ENCODE measurements at regions not wholly inside any gene's neighbourhood (a gene's known extent, or its start where the extent isn't known, plus 50 kb on each side); places are given as distances from the start of the nearest gene placed in this dataset.

DNA sequence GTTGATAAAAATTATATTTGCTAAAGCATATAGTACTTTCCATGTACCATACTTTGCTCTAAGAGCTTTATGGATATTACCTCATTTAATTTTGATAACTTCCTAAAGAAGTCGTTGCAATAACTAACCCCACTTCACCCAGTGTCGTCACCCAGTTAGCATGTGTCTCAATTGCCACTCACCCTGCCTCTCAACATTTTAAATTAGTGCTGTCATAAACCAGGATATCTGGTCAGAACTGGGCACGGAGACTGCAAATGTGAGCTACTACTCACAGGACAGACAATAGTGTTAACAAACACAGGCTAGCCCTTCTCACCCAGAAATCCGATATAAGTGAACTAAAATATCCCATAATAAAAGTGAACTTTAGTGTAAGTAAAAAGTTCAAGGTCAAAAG, 430.6 kb downstream of the KLF12 start:
- Histone ChIP-seq H3K27me3 (ENCODE audit: control insufficient read depth, insufficient read depth) (no peaks in the 10 kb centered on the region), H3K9me3 (ENCODE audit: control insufficient read depth, low read length) (no peaks in the 10 kb centered on the region), H3K4me3 (ENCODE audit: low read length) (no peak overlapping the region), H3K4me1 (ENCODE audit: control insufficient read depth, insufficient read depth, low read length) (no peaks in the 10 kb centered on the region), H3K27ac (ENCODE audit: low read length) (no peak overlapping the region)
- WGBS: 84% methylated on average over 4 of the region's 4 CpGs
- intact Hi-C loops (cut with DNase I): loop anchor here in 1 of 4 donors (10.0 kb wide), 1 partner anchor 619 kb away; no protein-coding TSS in a partner anchor
- ATAC-seq (no peak), DNase-seq (no peak)

DNA sequence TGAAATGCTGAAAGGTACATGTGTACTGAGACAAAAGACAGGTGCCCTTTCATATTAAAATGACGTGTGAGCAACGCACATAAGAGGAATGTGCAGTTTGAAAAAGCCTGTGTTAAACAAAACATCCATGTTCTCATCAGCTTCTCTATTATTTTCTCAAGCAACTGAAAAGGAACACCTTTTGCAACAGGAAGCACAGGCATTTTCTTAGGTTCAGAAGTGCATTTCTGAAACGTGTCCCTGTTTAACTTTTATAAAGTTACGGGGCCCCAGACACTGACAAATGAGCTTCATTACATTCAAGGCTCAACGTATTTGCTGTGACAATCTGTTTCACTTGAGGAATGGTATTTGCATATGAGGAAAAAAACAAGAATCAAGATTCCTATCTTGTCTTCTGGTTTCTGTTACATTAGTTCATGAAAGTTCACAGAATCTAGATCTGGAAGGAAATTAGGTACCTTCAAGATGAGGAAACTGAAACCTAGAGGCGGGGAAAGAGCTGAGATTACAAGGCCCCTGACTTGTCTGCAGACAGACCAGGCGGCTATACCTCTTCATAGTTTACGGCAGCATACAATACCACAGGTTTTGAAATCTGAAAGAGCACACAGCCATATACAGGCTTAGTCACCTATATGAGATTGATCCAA, 431.7 kb downstream of the KLF12 start:
- Histone ChIP-seq H3K4me3 (ENCODE audit: low read length) (no peak overlapping the region), H3K27ac (ENCODE audit: low read length) (no peak overlapping the region), H3K9me3 (ENCODE audit: control insufficient read depth, low read length) (no peaks in the 10 kb centered on the region), H3K4me1 (ENCODE audit: control insufficient read depth, insufficient read depth, low read length) (no peaks in the 10 kb centered on the region), H3K27me3 (ENCODE audit: control insufficient read depth, insufficient read depth) (no peaks in the 10 kb centered on the region)
- no peak for ATAC-seq
- intact Hi-C loops (cut with DNase I): loop anchor here in 1 of 4 donors (10.0 kb wide), 1 partner anchor 618 kb away; no protein-coding TSS in a partner anchor
- no peak for DNase-seq
- 77% methylated on average over 8 of the region's 8 CpGs for WGBS

DNA sequence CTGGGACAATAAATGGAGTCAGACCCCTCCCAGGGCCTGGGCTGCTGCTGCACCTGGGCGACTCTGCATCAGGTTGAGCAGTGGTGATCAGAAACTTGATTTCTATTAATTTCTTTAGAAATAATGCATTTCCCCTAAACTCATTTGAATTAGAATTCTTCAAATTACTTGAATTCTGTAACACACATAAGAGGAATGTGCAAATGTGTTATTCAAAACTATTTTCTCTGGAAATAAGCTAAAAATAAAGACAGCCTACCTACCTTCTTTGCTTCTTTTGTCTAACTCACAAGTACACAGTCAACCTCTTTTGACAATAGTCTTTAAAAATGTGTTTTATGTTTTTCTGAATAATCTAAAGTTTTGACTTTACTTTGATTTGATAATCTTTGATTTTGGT, 433.0 kb downstream of the KLF12 start:
- H3K4me3 ChIP-seq (ENCODE audit: low read length): no peak overlapping the region
- WGBS: 94% methylated on average over 1 of the region's 1 CpG
- no peaks in the 10 kb centered on the region for H3K27me3 ChIP-seq (ENCODE audit: control insufficient read depth, insufficient read depth)
- intact Hi-C loops (cut with DNase I): loop anchor here in 1 of 4 donors (10.0 kb wide), 1 partner anchor 616 kb away; no protein-coding TSS in a partner anchor
- no peaks in the 10 kb centered on the region for H3K9me3 ChIP-seq (ENCODE audit: control insufficient read depth, low read length)
- H3K27ac ChIP-seq (ENCODE audit: low read length): no peak overlapping the region
- DNase-seq (no peak), ATAC-seq (no peak)
- H3K4me1 ChIP-seq (ENCODE audit: control insufficient read depth, insufficient read depth, low read length): no peaks in the 10 kb centered on the region

DNA sequence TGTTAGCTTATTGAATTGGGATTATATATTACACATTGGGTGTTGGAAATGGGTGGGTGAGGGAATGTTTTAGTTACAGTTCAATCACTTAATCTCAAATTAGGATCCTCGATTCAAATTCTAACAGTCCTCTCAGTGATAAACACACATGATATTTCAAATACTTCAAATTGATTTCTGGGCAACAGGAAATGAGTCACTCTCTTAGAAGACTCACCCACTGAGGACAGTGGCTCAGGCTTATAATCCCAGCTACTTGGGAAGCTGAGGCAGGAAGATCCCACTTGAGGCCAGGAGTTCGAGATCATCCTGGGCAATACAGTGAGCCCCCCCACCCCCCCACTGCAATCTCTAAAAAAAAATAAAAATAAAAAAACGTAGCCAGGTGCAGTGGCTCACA, 435.3 kb downstream of the KLF12 start:
- H3K9me3 ChIP-seq (ENCODE audit: control insufficient read depth, low read length): no peaks in the 10 kb centered on the region
- no peak for ATAC-seq
- no peaks in the 10 kb centered on the region for H3K4me1 ChIP-seq (ENCODE audit: control insufficient read depth, insufficient read depth, low read length)
- intact Hi-C loops (cut with DNase I): no loop called here
- no peaks in the 10 kb centered on the region for H3K27me3 ChIP-seq (ENCODE audit: control insufficient read depth, insufficient read depth)
- no peak overlapping the region for H3K27ac ChIP-seq (ENCODE audit: low read length)
- no peak for DNase-seq
- no peak overlapping the region for H3K4me3 ChIP-seq (ENCODE audit: low read length)
- 88% methylated on average over 3 of the region's 3 CpGs for WGBS

DNA sequence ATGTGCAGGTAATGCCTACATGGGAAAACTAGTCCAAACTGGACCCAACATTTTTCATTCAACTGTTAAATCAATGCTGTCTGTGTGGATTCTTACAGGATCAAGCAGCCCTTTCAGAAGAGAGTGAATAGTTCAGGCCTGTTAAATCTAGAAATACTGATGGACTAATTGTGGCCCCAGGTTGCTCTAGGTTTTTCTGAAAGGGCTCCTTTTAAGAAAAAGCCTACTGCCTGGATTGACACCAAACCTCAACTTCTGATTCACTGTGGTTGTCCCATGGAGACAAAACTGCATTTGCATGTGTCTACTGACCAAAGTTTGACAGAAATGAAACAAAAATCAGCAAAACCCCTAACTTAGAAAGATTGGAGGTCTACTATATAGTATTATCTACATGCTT, 437.0 kb downstream of the KLF12 start:
- no peak for DNase-seq
- Histone ChIP-seq H3K27ac (ENCODE audit: low read length) (no peak overlapping the region), H3K27me3 (ENCODE audit: control insufficient read depth, insufficient read depth) (no peaks in the 10 kb centered on the region), H3K4me3 (ENCODE audit: low read length) (no peak overlapping the region), H3K9me3 (ENCODE audit: control insufficient read depth, low read length) (no peaks in the 10 kb centered on the region), H3K4me1 (ENCODE audit: control insufficient read depth, insufficient read depth, low read length) (no peaks in the 10 kb centered on the region)
- intact Hi-C loops (cut with DNase I): no loop called here
- no peak for ATAC-seq

DNA sequence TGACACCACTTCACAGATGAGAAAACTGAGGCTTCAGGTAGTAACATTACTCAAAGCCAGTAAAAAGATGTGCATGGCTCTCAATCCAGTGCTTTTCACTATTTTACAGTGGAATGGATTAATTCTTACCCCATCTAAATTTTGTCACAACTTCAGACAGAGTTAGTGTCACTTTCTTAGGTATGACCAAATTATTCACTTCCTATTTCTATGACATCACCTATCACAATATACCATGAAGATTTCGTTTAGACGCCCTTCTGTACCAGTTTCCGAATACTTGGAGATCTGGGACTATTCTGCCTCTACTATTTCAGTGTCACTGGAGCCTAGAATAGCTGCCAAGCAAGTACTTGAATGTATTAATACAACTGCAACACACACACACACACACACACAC, 437.5 kb downstream of the KLF12 start:
- 96% methylated on average over 3 of the region's 3 CpGs for WGBS
- ATAC-seq: no peak

DNA sequence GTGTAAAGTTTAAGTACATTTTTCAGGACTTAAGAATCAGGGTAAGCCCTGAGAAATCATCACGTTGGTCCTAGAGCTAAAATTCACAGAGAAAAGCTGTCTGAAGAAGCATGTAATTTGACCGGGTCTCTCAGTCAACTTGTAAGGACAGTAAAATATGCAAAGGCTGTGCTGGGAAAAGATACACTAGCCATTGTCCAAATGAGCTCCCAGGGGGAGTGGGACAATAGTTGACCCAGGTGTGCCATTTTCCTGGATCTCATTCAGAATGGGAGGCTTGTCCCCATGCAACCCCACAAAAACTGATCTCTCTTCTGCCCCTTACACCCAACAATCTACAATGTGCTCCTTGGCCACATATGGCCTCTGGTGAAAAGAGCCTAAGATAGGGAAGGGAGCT, 437.9 kb downstream of the KLF12 start:
- H3K27ac ChIP-seq (ENCODE audit: low read length): no peak overlapping the region
- WGBS: 92% methylated on average over 2 of the region's 2 CpGs
- no peak overlapping the region for H3K4me3 ChIP-seq (ENCODE audit: low read length)
- no peak for DNase-seq
- H3K4me1 ChIP-seq (ENCODE audit: control insufficient read depth, insufficient read depth, low read length): no peaks in the 10 kb centered on the region
- H3K27me3 ChIP-seq (ENCODE audit: control insufficient read depth, insufficient read depth): no peaks in the 10 kb centered on the region
- intact Hi-C loops (cut with DNase I): no loop called here
- no peaks in the 10 kb centered on the region for H3K9me3 ChIP-seq (ENCODE audit: control insufficient read depth, low read length)
- no peak for ATAC-seq

More for the DNA sequence above, 437.5 kb downstream of the KLF12 start:
- Histone ChIP-seq H3K27ac (ENCODE audit: low read length) (no peak overlapping the region), H3K4me1 (ENCODE audit: control insufficient read depth, insufficient read depth, low read length) (no peaks in the 10 kb centered on the region), H3K4me3 (ENCODE audit: low read length) (no peak overlapping the region), H3K27me3 (ENCODE audit: control insufficient read depth, insufficient read depth) (no peaks in the 10 kb centered on the region), H3K9me3 (ENCODE audit: control insufficient read depth, low read length) (no peaks in the 10 kb centered on the region)
- intact Hi-C loops (cut with DNase I): no loop called here
- no peak for DNase-seq

DNA sequence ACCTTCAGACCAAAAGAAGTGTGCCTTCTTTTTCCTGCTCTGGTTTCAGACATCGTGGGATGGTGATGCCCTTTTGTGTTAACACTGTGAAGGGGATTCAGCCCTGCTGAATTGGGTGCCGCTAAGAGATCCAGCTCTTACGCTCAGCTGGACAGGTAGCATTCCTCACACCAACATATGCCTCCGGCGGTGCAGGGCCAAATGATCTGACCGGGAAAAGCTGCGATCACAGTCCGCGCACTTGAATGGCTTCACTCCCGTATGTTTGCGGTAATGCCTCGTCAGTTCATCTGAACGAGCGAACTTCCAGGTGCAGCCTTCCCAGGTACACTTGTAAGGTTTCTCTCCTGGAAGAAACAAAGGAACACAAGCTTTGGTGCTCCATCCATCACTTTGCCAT, 438.9 kb downstream of the KLF12 start:
- H3K27ac ChIP-seq (ENCODE audit: low read length): no peak overlapping the region
- ATAC-seq (no peak), DNase-seq (no peak)
- H3K27me3 ChIP-seq (ENCODE audit: control insufficient read depth, insufficient read depth): no peaks in the 10 kb centered on the region
- 97% methylated on average over 14 of the region's 14 CpGs for WGBS
- no peaks in the 10 kb centered on the region for H3K9me3 ChIP-seq (ENCODE audit: control insufficient read depth, low read length)
- H3K4me1 ChIP-seq (ENCODE audit: control insufficient read depth, insufficient read depth, low read length): no peaks in the 10 kb centered on the region
- intact Hi-C loops (cut with DNase I): no loop called here
- H3K4me3 ChIP-seq (ENCODE audit: low read length): no peak overlapping the region

DNA sequence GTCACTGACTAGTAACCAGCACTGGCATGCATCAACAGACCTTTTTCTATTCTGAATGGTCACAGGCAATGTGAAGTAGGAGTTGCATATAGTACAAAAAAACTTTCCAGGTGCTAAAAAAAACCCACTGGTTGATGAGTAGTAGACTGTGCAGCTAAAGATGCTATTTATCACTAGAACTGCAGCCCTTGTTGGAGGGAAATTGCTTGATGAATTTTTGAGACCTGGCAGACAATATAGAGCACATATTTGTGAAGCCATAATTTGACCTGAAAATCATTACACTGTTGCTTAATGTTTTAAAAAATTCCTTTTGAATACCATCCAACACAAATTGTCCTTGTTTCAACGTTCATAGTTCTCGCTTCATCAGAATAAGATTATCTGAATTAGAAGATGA, 441.0 kb downstream of the KLF12 start:
- no peak for DNase-seq
- no peaks in the 10 kb centered on the region for H3K27me3 ChIP-seq (ENCODE audit: control insufficient read depth, insufficient read depth)
- 62% methylated on average over 2 of the region's 2 CpGs for WGBS

DNA sequence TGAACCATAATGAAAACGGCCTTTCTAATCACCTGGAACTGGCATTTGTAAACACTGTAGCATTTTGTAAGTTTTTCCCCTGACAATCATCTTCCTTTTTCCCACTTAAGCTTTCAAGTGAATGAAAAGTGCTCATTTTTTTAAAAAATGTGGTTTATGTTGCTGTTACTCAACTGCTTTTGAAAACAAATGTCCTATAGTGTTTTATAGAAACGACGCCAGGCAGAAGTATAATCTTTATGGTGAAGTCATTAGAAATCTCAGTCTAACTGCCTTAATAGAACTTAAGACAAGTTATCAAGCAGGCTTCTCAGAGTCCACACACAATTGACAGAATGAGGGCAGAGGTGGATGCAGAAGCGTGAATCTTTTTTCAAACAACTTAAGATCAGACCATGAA, 442.3 kb downstream of the KLF12 start:
- WGBS: 80% methylated on average over 4 of the region's 4 CpGs
- no peak for DNase-seq
- Histone ChIP-seq H3K27me3 (ENCODE audit: control insufficient read depth, insufficient read depth) (no peaks in the 10 kb centered on the region), H3K4me3 (ENCODE audit: low read length) (no peak overlapping the region), H3K27ac (ENCODE audit: low read length) (no peak overlapping the region), H3K9me3 (ENCODE audit: control insufficient read depth, low read length) (no peaks in the 10 kb centered on the region), H3K4me1 (ENCODE audit: control insufficient read depth, insufficient read depth, low read length) (no peaks in the 10 kb centered on the region)
- no peak for ATAC-seq
- intact Hi-C loops (cut with DNase I): no loop called here

More for the DNA sequence above, 441.0 kb downstream of the KLF12 start:
- no peak for ATAC-seq
- intact Hi-C loops (cut with DNase I): no loop called here
- Histone ChIP-seq H3K4me3 (ENCODE audit: low read length) (no peak overlapping the region), H3K9me3 (ENCODE audit: control insufficient read depth, low read length) (no peaks in the 10 kb centered on the region), H3K4me1 (ENCODE audit: control insufficient read depth, insufficient read depth, low read length) (no peaks in the 10 kb centered on the region), H3K27ac (ENCODE audit: low read length) (no peak overlapping the region)

DNA sequence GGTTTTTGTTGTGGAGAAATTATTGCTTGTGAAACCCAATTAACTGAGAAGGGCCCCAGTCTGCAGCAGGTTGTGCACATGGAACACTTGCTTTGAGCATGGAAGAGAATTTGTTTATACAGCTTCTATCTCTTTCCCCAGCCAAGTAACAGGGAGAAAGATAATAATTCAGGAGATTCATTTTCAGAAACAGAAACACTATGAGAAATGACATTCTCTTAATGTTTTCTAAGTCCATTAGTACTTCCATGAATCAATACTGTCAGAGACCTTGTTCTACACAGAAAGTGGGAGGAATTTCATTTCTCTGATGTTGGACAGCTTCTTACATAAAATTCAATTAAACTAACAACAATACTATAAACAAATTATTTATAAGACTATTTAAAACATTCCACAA, 446.3 kb downstream of the KLF12 start:
- Histone ChIP-seq H3K4me3 (ENCODE audit: low read length) (no peak overlapping the region), H3K27ac (ENCODE audit: low read length) (no peak overlapping the region), H3K9me3 (ENCODE audit: control insufficient read depth, low read length) (no peaks in the 10 kb centered on the region), H3K4me1 (ENCODE audit: control insufficient read depth, insufficient read depth, low read length) (no peaks in the 10 kb centered on the region), H3K27me3 (ENCODE audit: control insufficient read depth, insufficient read depth) (no peaks in the 10 kb centered on the region)
- intact Hi-C loops (cut with DNase I): no loop called here
- DNase-seq: no peak
- ATAC-seq: no peak

DNA sequence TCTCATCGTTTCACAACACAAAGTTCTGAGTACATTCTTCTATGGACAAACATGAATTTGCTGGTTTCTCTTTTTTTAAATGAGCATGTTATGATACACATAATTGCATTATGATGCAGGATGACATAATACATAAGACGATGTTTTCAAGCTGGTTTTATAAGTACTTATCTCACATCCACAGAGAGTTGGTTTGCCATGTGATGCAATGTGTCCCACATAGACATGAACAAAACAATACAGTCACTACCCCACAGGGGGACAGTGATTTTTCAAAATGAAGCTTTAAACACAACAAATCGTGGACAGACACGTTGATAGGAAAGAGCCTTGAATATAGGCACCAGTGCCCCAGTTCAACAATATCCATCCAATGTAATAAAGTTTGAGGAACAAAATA, 447.1 kb downstream of the KLF12 start:
- no peak overlapping the region for H3K27ac ChIP-seq (ENCODE audit: low read length)
- 78% methylated on average over 4 of the region's 4 CpGs for whole genome bisulfite sequencing
- DNase-seq (no peak), ATAC-seq (no peak)
- H3K4me3 ChIP-seq (ENCODE audit: low read length): no peak overlapping the region
- H3K4me1 ChIP-seq (ENCODE audit: control insufficient read depth, insufficient read depth, low read length): no peaks in the 10 kb centered on the region
- H3K27me3 ChIP-seq (ENCODE audit: control insufficient read depth, insufficient read depth): no peaks in the 10 kb centered on the region
- H3K9me3 ChIP-seq (ENCODE audit: control insufficient read depth, low read length): no peaks in the 10 kb centered on the region
- intact Hi-C loops (cut with DNase I): no loop called here

Data from right cardiac atrium (tissue), 5 donors.